Heart left ventricle (tissue), 13 donors: ENCODE measurements at regions not wholly inside any gene's neighbourhood (a gene's known extent, or its start where the extent isn't known, plus 50 kb on each side); places are given as distances from the start of the nearest gene placed in this dataset.

Experiments
- POLR2A ChIP-seq, 2 donors: fragments of 450-650 bp; IDR thresholded peaks; one replicate each; pipeline ENCODE4 v1.6.1; 2017; ENCODE audit warnings: antibody characterized with exemption in 2 of 2, mild to moderate bottlenecking in 2 of 2, moderate library complexity in 2 of 2
- TF ChIP-seq, protein P1 (sequence below), 12 donors: fragments of 200-600 bp; sonication (generic) in 4 of 12; IDR thresholded peaks; one replicate each; pipeline versions ENCODE4 v1.5.0 to v1.8.0; 2018 to 2022; ENCODE audit warnings: antibody characterized with exemption in 12 of 12, mild to moderate bottlenecking in 5 of 12
- donor health status: ischemic (EF 13 %, LVEDD 7.1; RV severe dilation, severe dysfunction).
- donor health status: DM: no; HTN: yes; CAD: no.
- donor health status: DM: no; HTN: no; CAD: no.
- donor health status: ischemic (EF 25% LVEDD 6.9; RV normal size, moderate dysfunction).
- donor health status: ischemic (EF 25% LVEDD 5.7; RV mildly dilated, moderate dysfunction).
- donor health status: ischemic (EF 35%, LVEDD 5.7; RV mildly dilated, moderate dysfunction).
- donor health status: nonischemic (EF 11% LVEDD 7.7; RV severe dilation, severe dysfunction).
- donor health status: DM: yes; HTN: yes; CAD: no.
- donor health status: PGD.
- donor health status: ischemic (EF 29% LVEDD 5.4; RV normal size, mild dysfunction).
- donor health status: nonischemic (EF 23%, LVEDD 6.1; RV moderate dilation, normal function).

GRCh38 chr17:51563961-51564360 lies 303.6 kb downstream of the UTP18 start:
- TF ChIP-seq, protein P1, sequence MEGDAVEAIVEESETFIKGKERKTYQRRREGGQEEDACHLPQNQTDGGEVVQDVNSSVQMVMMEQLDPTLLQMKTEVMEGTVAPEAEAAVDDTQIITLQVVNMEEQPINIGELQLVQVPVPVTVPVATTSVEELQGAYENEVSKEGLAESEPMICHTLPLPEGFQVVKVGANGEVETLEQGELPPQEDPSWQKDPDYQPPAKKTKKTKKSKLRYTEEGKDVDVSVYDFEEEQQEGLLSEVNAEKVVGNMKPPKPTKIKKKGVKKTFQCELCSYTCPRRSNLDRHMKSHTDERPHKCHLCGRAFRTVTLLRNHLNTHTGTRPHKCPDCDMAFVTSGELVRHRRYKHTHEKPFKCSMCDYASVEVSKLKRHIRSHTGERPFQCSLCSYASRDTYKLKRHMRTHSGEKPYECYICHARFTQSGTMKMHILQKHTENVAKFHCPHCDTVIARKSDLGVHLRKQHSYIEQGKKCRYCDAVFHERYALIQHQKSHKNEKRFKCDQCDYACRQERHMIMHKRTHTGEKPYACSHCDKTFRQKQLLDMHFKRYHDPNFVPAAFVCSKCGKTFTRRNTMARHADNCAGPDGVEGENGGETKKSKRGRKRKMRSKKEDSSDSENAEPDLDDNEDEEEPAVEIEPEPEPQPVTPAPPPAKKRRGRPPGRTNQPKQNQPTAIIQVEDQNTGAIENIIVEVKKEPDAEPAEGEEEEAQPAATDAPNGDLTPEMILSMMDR (IDR thresholded peaks at IDR 0.05) = no peak
- no peak for TF ChIP-seq POLR2A (IDR thresholded peaks at IDR 0.05)
